ENCODE measurements at regions not wholly inside any gene's neighbourhood (a gene's known extent, or its start where the extent isn't known, plus 50 kb on each side); places are given as distances from the start of the nearest gene placed in this dataset.

- TF ChIP-seq CTCF (IDR thresholded peaks at IDR 0.05; ENCODE audit: low read depth, low read length) (no peak), POLR2A (IDR thresholded peaks at IDR 0.05; ENCODE audit: extremely low read depth, insufficient read length) (no peak)
Measured at GRCh38 chr6:139920027-139920775, 545.8 kb upstream of the CITED2 start.
